ENCODE measurements at regions not wholly inside any gene's neighbourhood (a gene's known extent, or its start where the extent isn't known, plus 50 kb on each side); places are given as distances from the start of the nearest gene placed in this dataset.

GRCh38 chr15:79230766-79231165 is 51.8 kb upstream of the ANKRD34C start:
- DNase-seq = no peak

GRCh38 chr15:79222808-79223207 is 59.7 kb upstream of the ANKRD34C start:
- DNase-seq = no peak

GRCh38 chr15:79221696-79222095 is 60.8 kb upstream of the ANKRD34C start:
- DNase-seq = no peak

GRCh38 chr15:79219393-79220056 is 63.0 kb upstream of the ANKRD34C start:
- no peak for DNase-seq

GRCh38 chr15:79218588-79219200 is 63.8 kb upstream of the ANKRD34C start:
- no peak for DNase-seq

- no peak for DNase-seq
Observed at GRCh38 chr15:79213650-79214049, 68.9 kb upstream of the ANKRD34C start.

- no peak for DNase-seq
Observed at GRCh38 chr15:79212589-79213157, 69.8 kb upstream of the ANKRD34C start.

GRCh38 chr15:79211481-79211880 is 71.0 kb upstream of the ANKRD34C start:
- DNase-seq = no peak

GRCh38 chr15:79209690-79210089 is 72.8 kb upstream of the ANKRD34C start:
- no peak for DNase-seq

- DNase-seq = no peak
Observed at GRCh38 chr15:79209116-79209515, 73.4 kb upstream of the ANKRD34C start.

GRCh38 chr15:79208179-79208578 is 74.3 kb upstream of the ANKRD34C start:
- DNase-seq = no peak

GRCh38 chr15:79206940-79207339 is 75.6 kb upstream of the ANKRD34C start:
- no peak for DNase-seq

GRCh38 chr15:79204886-79205675 is 77.4 kb upstream of the ANKRD34C start:
- DNase-seq = no peak

GRCh38 chr15:79198461-79198860 is 84.1 kb upstream of the ANKRD34C start:
- no peak for DNase-seq

- DNase-seq = no peak
Observed at GRCh38 chr15:79197285-79197684, 85.2 kb upstream of the ANKRD34C start.

GRCh38 chr15:79195802-79196201 is 86.7 kb upstream of the ANKRD34C start:
- DNase-seq = no peak

GRCh38 chr15:79195239-79195638 is 87.3 kb upstream of the ANKRD34C start:
- no peak for DNase-seq

GRCh38 chr15:79194386-79194785 is 88.1 kb upstream of the ANKRD34C start:
- no peak for DNase-seq

- DNase-seq = no peak
Observed at GRCh38 chr15:79193549-79193948, 89.0 kb upstream of the ANKRD34C start.

GRCh38 chr15:79193103-79193502 is 89.4 kb upstream of the ANKRD34C start:
- DNase-seq = no peak

GRCh38 chr15:79192462-79193036 is 90.0 kb upstream of the ANKRD34C start:
- peak; percentile 39 for DNase-seq

- no peak for DNase-seq
Observed at GRCh38 chr15:79190093-79190492, 92.4 kb upstream of the ANKRD34C start.

GRCh38 chr15:79186616-79187015 is 95.9 kb upstream of the ANKRD34C start:
- DNase-seq = no peak

All from NCI-H2227 treated with DMSO at 0.1 percent for 48 hours (cell line).